ENCODE measurements at regions not wholly inside any gene's neighbourhood (a gene's known extent, or its start where the extent isn't known, plus 50 kb on each side); places are given as distances from the start of the nearest gene placed in this dataset.
A peak's percentile ranks its signal among the peaks of the same experiment; 100 is the strongest.

DNA sequence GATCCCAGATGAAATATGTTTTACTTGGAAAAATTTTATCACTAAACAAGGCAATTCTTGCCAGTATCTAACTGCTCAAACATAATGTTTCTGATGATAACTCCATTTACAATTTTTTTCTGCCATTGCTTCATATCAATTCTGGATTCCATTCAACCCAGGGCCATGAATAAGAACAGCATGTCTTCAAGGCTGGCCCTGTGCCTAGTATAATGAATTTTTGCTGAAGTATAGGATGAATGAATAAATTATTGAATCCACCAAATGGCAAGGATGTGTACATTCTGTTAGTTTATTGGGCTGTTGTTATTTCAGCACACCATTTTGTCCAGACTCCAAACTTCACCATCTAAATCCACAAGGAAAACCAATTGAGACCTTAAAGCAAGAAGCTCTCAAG, 414.7 kb downstream of the HS3ST3B1 start:
- DNase-seq, result no peak

DNA sequence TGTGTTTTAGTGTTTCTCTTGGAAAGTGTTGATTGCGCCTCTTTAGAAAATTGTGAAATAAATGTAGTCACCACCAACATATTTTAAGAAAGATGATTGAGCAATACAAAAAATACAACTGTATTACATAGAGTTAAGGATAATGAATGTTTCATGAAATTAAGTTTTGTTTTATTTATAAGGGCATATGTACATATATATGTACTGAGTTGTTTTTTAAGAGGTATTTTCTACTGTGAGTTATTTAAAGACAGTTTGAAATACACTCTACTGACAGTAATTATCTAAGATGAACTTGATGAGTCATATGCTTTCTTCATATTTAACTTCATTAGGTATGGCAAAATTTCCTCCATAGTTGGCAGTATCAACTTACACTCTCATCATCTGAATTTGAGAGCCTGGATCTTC, 411.7 kb downstream of the HS3ST3B1 start:
- DNase-seq, result no peak

DNA sequence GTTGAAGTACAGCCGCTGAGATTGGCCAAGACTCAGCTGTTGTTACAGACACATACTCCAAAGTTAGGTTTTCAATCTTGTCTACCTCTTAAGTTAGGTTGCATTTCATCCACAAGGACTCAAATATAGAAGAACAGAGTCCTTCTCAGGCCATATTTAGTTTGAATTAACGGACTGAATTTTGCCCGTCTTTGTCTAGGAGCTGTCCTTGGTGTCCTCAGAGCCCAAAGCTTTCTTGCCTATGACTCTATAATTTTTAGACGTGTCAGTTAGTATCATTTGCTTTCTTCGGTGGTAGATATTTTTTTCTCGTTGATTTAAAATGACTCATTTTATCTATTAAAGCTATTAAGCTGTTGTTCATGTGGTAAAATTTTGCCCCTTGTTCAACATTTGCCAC, 403.2 kb downstream of the HS3ST3B1 start:
- no peak for DNase-seq

DNA sequence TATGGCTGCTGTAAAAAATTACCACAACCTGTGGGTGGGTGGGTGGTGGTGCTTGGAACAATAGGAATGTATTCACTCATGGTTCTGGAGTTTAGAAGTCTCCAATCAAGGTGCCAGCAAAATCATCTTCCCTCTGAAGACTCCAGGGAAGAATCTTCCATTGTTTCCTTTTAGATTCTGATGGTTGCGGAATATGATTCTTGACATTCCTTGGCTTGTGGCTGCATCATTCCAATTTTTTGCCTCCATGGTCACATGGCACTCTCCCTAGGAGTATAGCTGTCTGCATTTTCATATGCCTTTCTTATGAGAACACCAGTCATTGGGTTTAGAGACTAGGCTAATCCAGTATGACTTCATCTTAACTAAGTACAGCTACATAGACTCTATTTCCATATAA, 401.0 kb downstream of the HS3ST3B1 start:
- DNase-seq, result no peak

DNA sequence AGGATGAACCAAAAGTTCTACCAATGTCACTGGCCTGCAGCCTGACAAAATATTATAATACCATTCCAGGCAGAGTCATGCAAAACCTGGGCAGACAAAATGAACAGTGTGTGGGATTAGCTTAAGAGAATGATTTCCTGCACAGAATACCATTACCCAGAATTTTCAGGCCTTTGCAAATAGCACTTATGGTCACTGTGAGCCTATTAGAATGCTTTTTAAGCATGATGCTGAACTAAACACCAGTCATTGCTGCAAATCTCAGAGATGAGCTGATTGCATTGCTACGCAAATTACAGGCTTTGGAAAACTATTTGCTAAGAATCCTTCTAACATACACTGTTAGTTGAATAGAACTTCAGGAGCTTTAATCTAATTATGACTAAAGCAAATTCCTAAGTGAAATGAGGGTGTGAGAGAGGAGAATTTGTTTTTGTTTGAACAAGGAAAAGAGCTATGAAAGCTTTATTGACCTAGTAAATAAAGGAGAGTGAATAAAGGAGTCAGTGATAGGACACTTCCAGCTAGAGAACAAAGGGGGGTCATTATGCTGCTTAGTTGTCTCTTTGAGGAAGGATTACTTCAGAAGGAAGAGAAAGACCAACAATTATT, 398.8 kb downstream of the HS3ST3B1 start:
- no peak for DNase-seq

DNA sequence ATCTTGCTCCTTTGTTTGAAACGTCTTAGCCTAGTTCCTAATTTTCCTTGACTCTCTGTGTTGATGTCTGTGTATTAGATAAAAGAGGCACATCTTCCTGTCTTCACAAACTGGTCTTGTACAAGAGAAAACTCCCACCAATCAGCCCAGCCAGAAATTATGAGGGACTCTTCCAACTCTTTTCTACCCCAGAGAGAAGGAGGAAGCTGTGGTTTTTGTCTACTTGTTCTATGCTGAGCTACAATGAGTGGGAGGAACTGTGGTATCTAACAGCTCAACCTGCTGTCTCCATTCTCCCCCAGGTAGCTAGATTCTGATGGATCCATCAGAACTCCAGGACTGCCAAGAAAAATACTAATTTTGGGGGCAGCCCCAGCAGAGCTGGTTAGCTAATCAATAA, 392.5 kb downstream of the HS3ST3B1 start:
- peak; percentile 90 to 94 for DNase-seq

DNA sequence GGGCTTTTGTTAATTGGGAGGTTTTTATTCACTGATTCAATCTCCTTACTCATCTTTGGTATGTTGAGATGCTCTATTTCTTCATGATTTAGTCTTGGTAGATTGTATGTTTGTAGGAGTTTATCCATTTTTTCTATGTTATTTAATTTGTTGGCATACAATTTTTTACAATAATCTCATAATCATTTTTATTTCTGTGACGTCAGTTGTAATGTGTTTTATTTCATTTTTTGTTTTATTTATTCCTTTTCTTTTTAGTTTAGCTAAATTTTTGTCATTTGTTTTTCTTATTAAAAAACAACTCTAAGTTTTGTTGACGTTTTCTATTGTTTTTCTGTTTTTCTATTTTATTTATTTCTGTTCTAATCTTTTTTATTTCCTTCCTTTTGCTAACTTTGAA, 389.8 kb downstream of the HS3ST3B1 start:
- no peak for DNase-seq

DNA sequence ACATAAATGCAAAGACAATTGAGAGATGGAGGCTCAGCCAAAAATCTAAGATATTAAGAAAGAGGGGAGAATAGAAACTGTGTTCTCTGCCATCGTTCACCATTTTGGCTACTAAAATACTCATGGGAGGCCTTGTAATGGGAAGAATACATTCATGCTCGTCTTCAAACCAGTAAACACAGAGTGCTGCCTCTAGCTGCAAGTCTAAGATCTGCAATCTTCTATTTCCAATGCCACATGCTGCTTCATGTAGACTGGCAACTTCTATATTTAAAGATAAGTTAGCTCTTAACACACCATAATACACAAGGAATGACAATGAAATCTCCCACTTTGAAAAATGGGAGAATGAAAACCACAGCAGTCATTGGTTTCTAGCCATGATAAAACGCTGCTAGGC, 387.3 kb downstream of the HS3ST3B1 start:
- peak; percentile 4 to 21 for DNase-seq

DNA sequence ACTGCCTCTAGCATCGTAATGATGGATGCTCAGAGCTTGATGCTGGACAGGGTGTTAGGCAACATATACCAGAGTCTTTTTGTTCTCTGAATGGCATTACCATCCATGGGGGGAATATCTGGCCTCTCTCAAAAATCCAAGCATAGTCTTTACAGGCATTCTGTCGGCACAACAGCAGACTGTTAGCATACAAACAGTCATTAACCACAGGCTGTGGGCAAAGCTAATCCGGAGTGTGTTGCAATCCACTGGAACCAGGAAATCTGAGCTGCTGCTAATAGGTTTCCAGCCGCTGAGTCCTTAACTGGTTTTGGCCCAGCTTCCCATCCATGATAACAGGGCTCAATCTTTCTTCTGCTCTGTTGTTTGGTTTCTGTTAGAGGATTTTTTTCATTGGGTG, 371.9 kb downstream of the HS3ST3B1 start:
- peak; percentile 1 to 27 for DNase-seq

DNA sequence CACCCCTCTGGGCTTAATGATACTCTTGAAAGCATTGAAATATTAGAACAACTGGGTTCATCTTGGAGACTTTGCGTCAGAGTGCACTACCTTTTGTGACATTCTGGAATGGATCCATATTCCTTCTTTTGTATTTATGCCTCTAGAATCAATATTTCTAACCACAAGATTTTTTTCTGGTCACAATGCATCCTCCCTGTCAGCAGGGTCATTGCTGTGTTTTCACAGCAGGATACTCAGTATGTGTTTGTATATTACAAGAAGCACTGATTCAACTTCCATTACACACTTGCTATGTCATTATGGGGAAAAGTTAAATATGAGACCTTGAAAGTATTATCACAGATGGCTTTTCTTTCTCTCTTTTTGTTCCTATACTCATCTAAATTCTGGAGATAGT, 370.0 kb downstream of the HS3ST3B1 start:
- DNase-seq, result no peak

DNA sequence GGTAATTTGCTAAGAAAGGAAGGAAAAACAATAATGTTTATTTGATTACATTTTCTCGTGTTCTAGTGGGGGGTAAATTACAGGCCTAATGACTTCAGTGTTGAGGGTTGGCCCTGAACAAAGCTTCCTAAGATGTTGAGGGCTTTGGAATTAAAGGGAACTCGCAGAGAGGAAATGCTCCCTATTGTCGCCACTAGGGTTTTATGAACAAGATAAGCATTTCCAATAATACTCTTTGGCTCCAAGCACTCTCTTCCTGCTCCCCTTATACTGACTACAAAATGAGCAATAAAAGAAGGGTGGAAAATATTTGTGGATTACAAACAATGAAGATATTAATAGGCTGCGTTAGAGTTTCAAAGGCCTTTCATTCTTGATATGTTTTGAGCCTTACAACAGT, 363.6 kb downstream of the HS3ST3B1 start:
- no peak for DNase-seq

DNA sequence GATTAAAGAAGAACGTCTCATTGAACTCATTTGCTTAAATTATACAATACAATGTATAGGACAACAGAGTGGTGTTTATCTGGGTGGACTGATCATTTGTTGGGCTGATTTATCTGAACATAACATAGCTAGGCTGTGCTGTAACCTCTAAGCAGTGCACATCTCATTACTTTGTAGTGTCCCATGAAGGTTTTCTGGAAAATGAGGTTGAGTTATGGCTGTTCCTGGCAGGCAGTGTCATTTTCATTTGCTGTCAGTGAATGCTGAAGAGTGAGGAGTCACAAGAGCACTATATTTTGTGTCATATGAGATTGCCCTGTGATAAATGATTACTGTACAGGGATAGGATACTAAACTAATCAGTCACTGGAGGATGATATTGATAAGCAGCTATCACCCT, 340.2 kb downstream of the HS3ST3B1 start:
- no peak for DNase-seq

DNA sequence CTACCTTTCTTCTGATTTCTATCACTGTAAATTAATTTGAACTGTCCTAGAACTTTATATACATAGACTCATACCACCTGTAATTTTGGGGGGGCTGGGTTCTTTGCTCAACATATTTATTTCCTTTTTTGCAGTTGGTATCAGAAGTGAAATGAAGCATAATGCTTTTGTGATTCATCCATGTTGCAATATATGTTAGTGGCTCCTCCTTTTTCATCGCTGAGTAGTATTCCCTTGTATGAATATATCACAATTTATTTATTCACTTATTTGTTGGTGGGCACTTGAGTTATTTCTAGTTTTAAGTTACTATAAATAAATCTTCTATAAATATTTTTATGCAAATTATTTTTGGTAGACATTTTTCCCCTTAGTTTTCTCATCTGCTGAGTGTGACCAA, 336.4 kb downstream of the HS3ST3B1 start:
- DNase-seq, result no peak

DNA sequence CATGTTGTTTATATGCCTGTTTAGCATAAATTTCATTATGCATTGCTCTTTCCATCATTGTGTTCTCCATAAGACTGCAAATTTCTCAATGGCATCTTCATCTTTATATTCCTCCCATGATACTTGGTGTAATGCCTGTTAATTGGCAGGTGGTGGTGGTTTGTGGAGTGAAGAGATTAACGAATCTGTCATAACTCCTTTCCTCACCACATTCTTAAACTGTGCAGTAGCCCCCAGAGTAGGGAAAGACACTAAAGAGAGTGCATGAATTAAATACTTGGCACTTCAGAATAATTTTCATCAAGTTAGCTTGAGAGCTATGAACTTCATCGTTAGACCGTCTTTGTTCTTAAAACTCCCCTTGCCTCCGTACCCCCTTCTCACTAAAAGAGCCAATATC, 329.7 kb downstream of the HS3ST3B1 start:
- no peak for DNase-seq

DNA sequence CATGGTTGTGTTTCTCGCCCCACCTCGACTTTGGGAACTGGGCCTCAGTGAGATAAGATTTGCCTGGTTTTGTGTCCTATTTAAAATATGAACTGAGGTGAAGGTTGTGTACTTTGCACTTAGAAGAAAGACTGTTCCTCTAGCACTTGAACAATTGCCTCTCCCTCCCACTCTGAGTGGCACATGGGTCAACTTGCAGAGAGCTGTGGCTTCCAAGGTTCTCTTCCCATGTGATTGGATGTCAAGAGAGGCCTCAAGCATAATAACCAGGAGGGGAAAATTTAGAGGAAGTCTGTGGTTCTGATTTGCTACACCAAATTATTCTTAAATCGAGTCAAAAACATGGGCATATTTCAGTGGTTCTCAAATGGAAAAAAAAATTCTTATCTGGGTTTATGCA, 329.2 kb downstream of the HS3ST3B1 start:
- DNase-seq, result no peak

DNA sequence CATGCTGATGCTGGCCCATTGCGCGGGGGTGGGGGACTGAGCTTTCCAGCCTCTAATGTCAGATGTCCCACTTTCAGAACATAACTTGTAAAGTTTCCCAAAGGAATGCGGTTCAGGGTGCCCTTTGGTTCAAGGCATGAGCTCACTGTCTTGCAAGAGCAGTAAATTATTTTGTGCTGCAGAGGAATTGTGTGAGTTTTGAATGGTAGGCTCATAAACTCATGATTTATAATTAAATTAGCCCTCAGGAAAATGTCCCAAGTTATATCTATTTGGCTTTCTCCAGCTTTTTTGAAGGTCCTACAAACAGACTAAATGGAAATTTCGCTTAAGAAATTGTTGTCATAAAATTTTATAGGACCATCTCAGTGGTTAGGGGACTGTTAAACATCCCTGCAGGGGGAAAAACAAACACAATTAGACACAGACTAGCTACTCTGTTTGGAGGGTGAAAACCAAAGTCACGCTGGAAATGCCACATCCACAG, 321.8 kb downstream of the HS3ST3B1 start:
- DNase-seq, result no peak

DNA sequence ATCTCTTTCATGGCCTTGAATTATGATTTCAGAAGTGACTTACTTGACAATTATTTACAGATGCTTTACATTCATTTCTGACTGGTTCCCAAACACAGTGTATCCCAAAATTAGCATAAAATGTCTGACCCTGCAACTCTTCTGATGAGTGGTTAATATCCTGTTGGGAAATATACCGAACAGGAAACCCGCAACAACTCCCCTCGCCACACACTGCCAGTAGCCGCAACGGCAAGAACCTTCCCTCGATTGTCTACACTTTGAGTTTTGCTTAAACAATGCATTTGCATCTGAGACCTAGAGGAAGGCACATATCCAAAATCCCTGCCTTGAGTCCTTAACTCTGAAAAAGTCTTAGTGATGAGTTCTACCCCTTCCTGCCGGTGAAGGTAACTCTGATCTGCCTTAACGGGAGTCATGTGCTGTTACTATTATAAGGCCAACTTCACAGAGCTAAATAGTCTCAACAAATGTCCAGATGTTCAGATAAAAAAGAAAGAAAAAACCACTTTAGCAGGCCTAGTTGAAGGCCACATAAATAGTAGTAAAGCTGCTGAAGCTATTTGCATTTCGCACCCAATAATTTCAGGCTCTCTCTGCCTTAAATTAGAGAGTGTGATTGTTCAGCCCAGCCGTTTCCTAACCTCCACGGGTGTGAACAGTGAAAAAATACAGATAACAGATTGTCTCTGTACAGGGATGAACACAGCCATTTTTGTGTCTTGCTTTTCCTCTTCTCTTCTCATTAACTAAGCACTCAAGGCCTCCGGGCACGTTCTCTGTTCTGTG, 321.1 kb downstream of the HS3ST3B1 start:
- peak in 1 of 2 experiments; percentile 5 for DNase-seq

DNA sequence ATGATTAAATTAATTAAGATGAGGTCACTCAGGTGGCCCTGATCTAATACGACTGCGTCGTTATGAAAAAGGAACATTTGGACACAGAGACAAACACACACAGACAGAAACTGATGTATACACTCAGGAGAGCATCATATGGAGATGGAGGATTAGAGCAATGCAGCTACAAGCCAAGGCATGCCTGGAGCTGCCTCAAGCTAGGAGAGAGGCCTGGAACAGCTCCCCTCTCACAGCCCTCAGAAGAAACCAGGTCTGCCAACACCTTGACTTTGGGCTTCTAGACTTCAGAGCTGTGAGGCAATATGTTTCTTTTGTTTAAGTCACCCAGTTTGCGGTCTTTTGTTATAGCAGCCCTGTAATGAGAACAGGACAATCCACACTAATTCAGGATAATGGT, 318.9 kb downstream of the HS3ST3B1 start:
- DNase-seq, result no peak

DNA sequence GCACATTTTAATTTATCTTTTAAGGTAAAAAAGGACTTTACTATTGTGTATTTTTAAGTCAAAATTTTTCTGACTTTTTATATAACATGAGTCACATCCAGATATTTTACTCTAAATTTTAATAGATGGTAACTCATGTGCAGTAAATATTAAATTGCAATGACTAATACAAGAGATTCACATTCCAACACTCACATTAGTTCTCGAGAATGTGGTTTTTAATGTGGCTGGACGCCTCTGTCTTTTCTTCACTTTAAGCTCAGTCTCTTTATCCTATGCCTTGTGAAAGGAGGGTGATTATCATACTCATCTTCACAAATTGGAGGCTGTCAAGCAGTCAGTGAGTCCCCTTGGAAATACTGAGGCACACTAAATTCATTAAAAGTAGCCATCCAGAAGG, 315.6 kb downstream of the HS3ST3B1 start:
- no peak for DNase-seq

DNA sequence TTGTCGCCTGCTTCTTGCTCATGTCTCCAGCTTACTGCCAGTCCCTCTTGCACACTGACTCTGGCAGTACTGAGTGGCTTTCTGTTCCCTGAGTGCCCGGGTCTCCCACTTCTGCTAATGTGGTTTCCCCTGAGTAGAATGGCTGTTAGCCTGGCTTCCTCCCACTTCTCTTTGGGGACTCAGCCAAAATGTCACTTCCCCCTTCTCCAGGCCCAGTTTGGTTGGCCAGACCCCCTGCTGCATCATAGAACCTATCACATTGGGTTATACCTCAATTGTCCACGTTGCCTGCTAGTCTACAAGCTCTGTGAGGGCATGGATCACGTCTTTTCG, 304.4 kb downstream of the HS3ST3B1 start:
- peak; percentile 87 to 90 for DNase-seq

DNA sequence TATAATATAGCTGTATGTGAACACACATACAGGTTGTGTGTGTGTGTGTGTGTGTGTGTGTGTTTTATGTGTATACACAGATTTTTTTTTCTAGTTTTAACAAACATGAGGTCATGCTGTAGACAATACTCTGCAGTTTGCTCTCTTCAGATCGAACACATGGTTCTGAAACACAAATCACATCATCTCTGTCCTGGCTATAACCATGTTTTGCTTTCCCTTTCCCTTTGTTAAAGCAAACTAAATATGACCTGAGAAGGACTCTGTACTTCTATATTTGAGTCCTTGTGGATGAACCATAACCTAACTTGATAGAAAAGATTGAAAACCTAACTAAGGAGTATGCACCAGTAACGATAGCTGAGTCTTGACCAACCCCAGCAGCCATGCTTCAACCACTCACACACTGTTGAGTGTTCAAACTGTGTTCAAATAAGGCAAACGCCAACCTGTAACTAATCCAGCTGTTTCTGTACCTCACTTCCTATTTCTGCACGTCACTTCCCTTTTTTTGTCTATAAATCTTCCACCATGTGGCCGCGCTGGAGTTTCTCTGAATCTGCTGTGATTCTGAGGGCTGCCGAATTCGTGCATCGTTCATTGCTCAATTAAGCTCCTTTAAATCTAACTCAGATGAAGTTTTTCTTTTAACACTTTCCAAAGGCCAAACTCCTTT, 303.8 kb downstream of the HS3ST3B1 start:
- DNase-seq, result peak; percentile 78 to 81

DNA sequence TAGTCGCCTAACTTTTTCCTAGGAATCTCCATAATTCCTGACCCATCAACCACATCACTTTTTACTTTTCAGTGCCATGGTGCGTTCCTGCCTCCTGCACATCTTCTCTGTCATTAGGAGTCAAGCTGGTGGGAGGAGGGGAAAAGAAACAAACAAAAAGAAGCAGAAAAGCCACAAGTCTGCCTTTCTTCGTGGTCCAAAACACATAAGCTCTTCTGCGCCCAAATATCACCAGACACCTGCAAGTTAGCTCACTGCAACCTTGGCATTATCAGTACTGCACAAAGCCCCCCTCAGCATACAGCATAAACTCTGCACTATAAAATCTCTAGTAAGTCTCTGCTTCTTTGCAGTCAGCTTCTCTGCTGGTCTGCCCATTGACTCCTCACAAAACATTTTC, 295.3 kb downstream of the HS3ST3B1 start:
- DNase-seq, result no peak

DNA sequence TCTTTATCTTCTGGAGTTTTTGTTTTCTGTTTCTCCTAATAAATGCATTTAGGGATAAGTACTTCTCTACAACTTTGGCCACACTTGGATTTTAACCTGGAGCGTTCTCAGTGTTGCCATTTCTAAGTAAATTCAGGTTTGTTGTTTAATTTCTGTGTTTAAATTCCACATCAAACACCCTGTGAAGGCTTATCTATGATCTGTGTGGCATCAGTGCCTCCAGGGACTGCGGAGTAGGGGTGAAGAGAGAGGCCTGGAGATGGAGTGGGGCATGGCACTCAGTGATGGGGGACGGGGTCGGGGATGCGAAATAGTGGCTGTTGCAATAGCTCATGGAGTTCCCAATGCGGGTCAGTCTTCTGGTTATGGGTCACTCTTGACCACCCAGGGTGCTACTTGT, 294.8 kb downstream of the HS3ST3B1 start:
- no peak for DNase-seq

DNA sequence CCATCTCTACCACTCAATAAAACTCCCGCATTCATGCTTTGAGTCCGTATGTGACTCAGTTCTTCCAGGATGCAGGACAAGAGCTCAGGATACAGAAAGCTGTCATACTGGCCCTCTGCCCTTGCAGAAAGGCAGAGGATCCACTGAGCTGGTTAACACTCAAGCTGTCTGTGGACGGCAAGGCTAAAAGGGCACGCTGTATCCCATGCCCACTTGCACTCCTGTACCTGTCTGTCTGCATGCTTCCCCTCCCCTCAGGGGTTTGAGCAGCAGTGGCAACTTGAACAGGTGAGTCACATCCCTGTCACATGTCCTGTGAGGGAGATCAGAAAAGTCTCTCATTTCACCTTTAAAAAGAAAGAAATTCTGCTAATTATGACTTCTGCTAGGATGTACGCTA, 293.8 kb downstream of the HS3ST3B1 start:
- no peak for DNase-seq
